WTC11 (cell line): ENCODE measurements at regions not wholly inside any gene's neighbourhood (a gene's known extent, or its start where the extent isn't known, plus 50 kb on each side); places are given as distances from the start of the nearest gene placed in this dataset.

Experiments
- ATAC-seq: fragments of 200-7000 bp; cut with Tn5 transposase; 2 replicates; pipeline ENCODE4 v1.10.0; 2021; ENCODE audit warnings: mild to moderate bottlenecking, moderate library complexity
- CTCF ChIA-PET: fragments of 300-600 bp; sonication (Branson Sonifier 250); formaldehyde crosslinking; loops from one replicate; lab custom pipeline; 2021; ENCODE audit warnings: antibody characterized with exemption; lab: Charles Lee
- POLR2A ChIA-PET: fragments of 350-600 bp; sonication (Branson Sonifier 250); formaldehyde crosslinking; loops from one replicate; lab custom pipeline; 2021; ENCODE audit warnings: antibody characterized with exemption; lab: Charles Lee
- DNase-seq: peaks from one replicate; pipeline ENCODE4 v3.0.0; 2021; ENCODE audit warnings: low spot score
- H3K27ac Mint-ChIP-seq: 2 replicates; pipeline ENCODE4 v1.8.0; 2021; ENCODE audit warnings: mixed read lengths
- H3K27me3 Mint-ChIP-seq: 2 replicates; pipeline ENCODE4 v1.8.0; 2021; ENCODE audit warnings: low read depth, mild to moderate bottlenecking, moderate library complexity, mixed read lengths
- H3K36me3 Mint-ChIP-seq: 2 replicates; pipeline ENCODE4 v1.8.0; 2021; ENCODE audit warnings: mixed read lengths
- H3K4me1 Mint-ChIP-seq: 2 replicates; pipeline ENCODE4 v1.8.0; 2022; ENCODE audit warnings: mixed read lengths
- H3K4me3 Mint-ChIP-seq: 2 replicates; pipeline ENCODE4 v1.8.0; 2021; ENCODE audit warnings: mild to moderate bottlenecking, moderate library complexity, mixed read lengths
- H3K9me3 Mint-ChIP-seq: 2 replicates; pipeline ENCODE4 v1.8.0; 2021; ENCODE audit warnings: mixed read lengths
- ATF3 ChIP-seq: sonication (generic); formaldehyde crosslinking; conservative IDR thresholded peaks from 2 replicates; pipeline ENCODE4 v1.8.1; 2022; ENCODE audit warnings: mild to moderate bottlenecking, missing genetic modification reagents
- E2F1 ChIP-seq: sonication (generic); formaldehyde crosslinking; IDR thresholded peaks from 2 replicates; pipeline ENCODE4 v1.8.0; 2022; ENCODE audit warnings: mild to moderate bottlenecking, missing genetic modification reagents
- ESRRA ChIP-seq: sonication (generic); formaldehyde crosslinking; IDR thresholded peaks from 2 replicates; pipeline ENCODE4 v1.8.1; 2022; ENCODE audit warnings: mild to moderate bottlenecking, missing genetic modification reagents, borderline replicate concordance
- GABPB1 ChIP-seq: sonication (generic); formaldehyde crosslinking; IDR thresholded peaks from 2 replicates; pipeline ENCODE4 v1.8.1; 2023; ENCODE audit warnings: mild to moderate bottlenecking, missing genetic modification reagents
- HMGA2 ChIP-seq: fragments of 250-450 bp; sonication (Bioruptor Pico); IDR thresholded peaks from 2 replicates; pipeline ENCODE4 v1.4.0; 2021; ENCODE audit warnings: mild to moderate bottlenecking, moderate library complexity
- HMGXB4 ChIP-seq: sonication (generic); formaldehyde crosslinking; IDR thresholded peaks from 2 replicates; pipeline ENCODE4 v1.8.1; 2023; ENCODE audit warnings: mild to moderate bottlenecking, moderate library complexity, missing genetic modification reagents
- IRF2 ChIP-seq: sonication (generic); formaldehyde crosslinking; IDR thresholded peaks from 2 replicates; pipeline ENCODE4 v1.8.0; 2022; ENCODE audit warnings: low read depth, missing genetic modification reagents, borderline replicate concordance
- JAZF1 ChIP-seq: fragments of 250-450 bp; sonication (Bioruptor Pico); IDR thresholded peaks from 2 replicates; pipeline ENCODE4 v1.9.0; 2021; ENCODE audit warnings: moderate library complexity, mild to moderate bottlenecking, inconsistent platforms
- MYBL2 ChIP-seq: sonication (generic); formaldehyde crosslinking; IDR thresholded peaks from 2 replicates; pipeline ENCODE4 v1.8.1; 2023; ENCODE audit warnings: mild to moderate bottlenecking, moderate library complexity, missing genetic modification reagents
- PRDM15 ChIP-seq: sonication (generic); formaldehyde crosslinking; IDR thresholded peaks from 2 replicates; pipeline ENCODE4 v1.8.0; 2022; ENCODE audit warnings: missing genetic modification reagents
- RELA ChIP-seq: sonication (generic); formaldehyde crosslinking; IDR thresholded peaks from 2 replicates; pipeline ENCODE4 v1.8.1; 2022; ENCODE audit warnings: missing genetic modification reagents, mild to moderate bottlenecking, borderline replicate concordance
- RORB ChIP-seq: fragments of 250-450 bp; sonication (Bioruptor Pico); IDR thresholded peaks from 2 replicates; pipeline ENCODE4 v1.9.0; 2021; ENCODE audit warnings: mild to moderate bottlenecking
- USF1 ChIP-seq: sonication (generic); formaldehyde crosslinking; IDR thresholded peaks from 2 replicates; pipeline ENCODE4 v1.8.0; 2022; ENCODE audit warnings: mild to moderate bottlenecking, missing genetic modification reagents
- ZBTB43 ChIP-seq: sonication (generic); formaldehyde crosslinking; IDR thresholded peaks from 2 replicates; pipeline ENCODE4 v1.8.1; 2023; ENCODE audit warnings: mild to moderate bottlenecking, missing genetic modification reagents
- ZNF121 ChIP-seq: sonication (generic); formaldehyde crosslinking; IDR thresholded peaks from 2 replicates; pipeline ENCODE4 v1.8.0; 2023; ENCODE audit warnings: missing genetic modification reagents
- ZNF219 ChIP-seq: sonication (generic); formaldehyde crosslinking; IDR thresholded peaks from 2 replicates; pipeline ENCODE4 v1.8.0; 2023; ENCODE audit warnings: missing genetic modification reagents, mild to moderate bottlenecking, borderline replicate concordance
- ZNF263 ChIP-seq: sonication (generic); formaldehyde crosslinking; IDR thresholded peaks from 2 replicates; pipeline ENCODE4 v1.8.1; 2022; ENCODE audit warnings: low read depth, mild to moderate bottlenecking, moderate library complexity, missing genetic modification reagents
- ZNF396 ChIP-seq: fragments of 250-450 bp; sonication (Bioruptor Pico); IDR thresholded peaks from 2 replicates; pipeline ENCODE4 v1.8.0; 2021; ENCODE audit warnings: mild to moderate bottlenecking, moderate library complexity, borderline replicate concordance
- ZNF416 ChIP-seq: fragments of 250-450 bp; sonication (Bioruptor Pico); IDR thresholded peaks from 2 replicates; pipeline ENCODE4 v1.9.0; 2021; ENCODE audit warnings: mild to moderate bottlenecking, inconsistent platforms
- ZNF423 ChIP-seq: fragments of 250-450 bp; sonication (Bioruptor Pico); IDR thresholded peaks from 2 replicates; pipeline ENCODE4 v2.1.2; 2022; ENCODE audit warnings: mild to moderate bottlenecking, moderate library complexity
- ZNF532 ChIP-seq: fragments of 250-450 bp; sonication (Bioruptor Pico); IDR thresholded peaks from 2 replicates; pipeline ENCODE4 v1.9.0; 2021; ENCODE audit warnings: mild to moderate bottlenecking, borderline replicate concordance

GRCh38 chr5:136613230-136613629 is 247.9 kb upstream of the TRPC7 start (continued):
- TF ChIP-seq ZBTB43 (CRISPR knock-in tag): no peak
- no peak for TF ChIP-seq MYBL2 (CRISPR knock-in tag)
- TF ChIP-seq ZNF396: no peak
- TF ChIP-seq USF1: no peak
- no peak for TF ChIP-seq GABPB1 (CRISPR knock-in tag)
- TF ChIP-seq ZNF532 (CRISPR knock-in tag): no peak
- no peak for TF ChIP-seq IRF2 (CRISPR knock-in tag)

- peaks cover 56% of the 10 kb centered on the region for H3K9me3 Mint-ChIP-seq
- no peak overlapping the region for H3K27ac Mint-ChIP-seq
- ATAC-seq (no peak), DNase-seq (no peak)
- H3K36me3 Mint-ChIP-seq: peaks cover 44% of the 10 kb centered on the region
- ChIA-PET POLR2A (no interaction called here), CTCF (no interaction called here)
- H3K27me3 Mint-ChIP-seq: peaks cover 4% of the 10 kb centered on the region; the same call in 1 of the 2 replicates
- peaks cover 8% of the 10 kb centered on the region; the same call in 1 of the 2 replicates for H3K4me1 Mint-ChIP-seq
- H3K4me3 Mint-ChIP-seq: no peak overlapping the region
- no peak for TF ChIP-seq ZNF423
- TF ChIP-seq HMGXB4 (CRISPR knock-in tag): no peak
- TF ChIP-seq ZNF121: no peak
- no peak for TF ChIP-seq HMGA2 (CRISPR knock-in tag)
- no peak for TF ChIP-seq RELA (CRISPR knock-in tag)
- TF ChIP-seq ZNF396: no peak
- no peak for TF ChIP-seq ZNF263 (CRISPR knock-in tag)
Measured at GRCh38 chr5:136605638-136606037, 240.3 kb upstream of the TRPC7 start.

GRCh38 chr5:136600306-136600705 is 235.0 kb upstream of the TRPC7 start:
- DNase-seq (no peak), ATAC-seq (no peak)
- CTCF ChIA-PET: no interaction called here
- TF ChIP-seq PRDM15 (no peak), ZNF416 (CRISPR knock-in tag) (no peak), RORB (CRISPR knock-in tag) (no peak), MYBL2 (CRISPR knock-in tag) (no peak), E2F1 (no peak), JAZF1 (no peak), ZNF219 (no peak), IRF2 (CRISPR knock-in tag) (no peak), ESRRA (no peak), ATF3 (CRISPR knock-in tag) (no peak)

More at GRCh38 chr5:136600306-136600705, 235.0 kb upstream of the TRPC7 start:
- H3K36me3 Mint-ChIP-seq: peaks cover 69% of the 10 kb centered on the region
- H3K9me3 Mint-ChIP-seq: peaks cover 67% of the 10 kb centered on the region
- no peak overlapping the region for H3K4me3 Mint-ChIP-seq
- POLR2A ChIA-PET: no interaction called here
- H3K27ac Mint-ChIP-seq: no peak overlapping the region
- H3K4me1 Mint-ChIP-seq: peaks cover 10% of the 10 kb centered on the region
- peaks cover 4% of the 10 kb centered on the region; the same call in 1 of the 2 replicates for H3K27me3 Mint-ChIP-seq
